ENCODE measurements at regions not wholly inside any gene's neighbourhood (a gene's known extent, or its start where the extent isn't known, plus 50 kb on each side); places are given as distances from the start of the nearest gene placed in this dataset.
A peak's percentile ranks its signal among the peaks of the same experiment; 100 is the strongest.

GRCh38 chr18:11533942-11534496 lies 75.4 kb upstream of the SLC35G4 start:
- Histone ChIP-seq H3K4me3 (ENCODE audit: low read depth, low read length) (no peak overlapping the region), H3K36me3 (replicated peaks) (no peaks in the 10 kb centered on the region), H3K27ac (no peak overlapping the region), H3K27me3 (replicated peaks) (no peaks in the 10 kb centered on the region)
- in situ Hi-C loops (cut with HindIII; ENCODE audit: low pct_ligation_motif_present, low sequenced_read_pairs), result no loop called here
- peak; percentile 16 for TF ChIP-seq CTCF (IDR thresholded peaks at IDR 0.05; ENCODE audit: low read depth, low read length, missing control alignments)
- no peak for DNase-seq

GRCh38 chr18:11533513-11533890 lies 75.9 kb upstream of the SLC35G4 start:
- Histone ChIP-seq H3K27me3 (replicated peaks) (no peaks in the 10 kb centered on the region), H3K36me3 (replicated peaks) (no peaks in the 10 kb centered on the region), H3K4me3 (ENCODE audit: low read depth, low read length) (no peak overlapping the region), H3K27ac (no peak overlapping the region)
- TF ChIP-seq CTCF (IDR thresholded peaks at IDR 0.05; ENCODE audit: low read depth, low read length, missing control alignments), result no peak
- in situ Hi-C loops (cut with HindIII; ENCODE audit: low pct_ligation_motif_present, low sequenced_read_pairs), result no loop called here
- DNase-seq, result no peak

- in situ Hi-C loops (cut with HindIII; ENCODE audit: low pct_ligation_motif_present, low sequenced_read_pairs), result no loop called here
- DNase-seq, result no peak
- no peak for TF ChIP-seq CTCF (IDR thresholded peaks at IDR 0.05; ENCODE audit: low read depth, low read length, missing control alignments)
- Histone ChIP-seq H3K27me3 (replicated peaks) (no peaks in the 10 kb centered on the region), H3K27ac (no peak overlapping the region), H3K36me3 (replicated peaks) (no peaks in the 10 kb centered on the region), H3K4me3 (ENCODE audit: low read depth, low read length) (no peak overlapping the region)
Measured at GRCh38 chr18:11532758-11533512, 76.5 kb upstream of the SLC35G4 start.

GRCh38 chr18:11529081-11529480 lies 80.3 kb upstream of the SLC35G4 start:
- Histone ChIP-seq H3K36me3 (replicated peaks) (no peaks in the 10 kb centered on the region), H3K27me3 (replicated peaks) (no peaks in the 10 kb centered on the region), H3K27ac (no peak overlapping the region), H3K4me3 (ENCODE audit: low read depth, low read length) (no peak overlapping the region)
- no peak for DNase-seq
- TF ChIP-seq CTCF (IDR thresholded peaks at IDR 0.05; ENCODE audit: low read depth, low read length, missing control alignments), result no peak
- in situ Hi-C loops (cut with HindIII; ENCODE audit: low pct_ligation_motif_present, low sequenced_read_pairs), result no loop called here

GRCh38 chr18:11526675-11527074 lies 82.7 kb upstream of the SLC35G4 start:
- in situ Hi-C loops (cut with HindIII; ENCODE audit: low pct_ligation_motif_present, low sequenced_read_pairs), result no loop called here
- no peak overlapping the region for H3K27ac ChIP-seq
- H3K27me3 ChIP-seq (replicated peaks), result no peaks in the 10 kb centered on the region
- H3K4me3 ChIP-seq (ENCODE audit: low read depth, low read length), result no peak overlapping the region
- no peaks in the 10 kb centered on the region for H3K36me3 ChIP-seq (replicated peaks)
- TF ChIP-seq CTCF (IDR thresholded peaks at IDR 0.05; ENCODE audit: low read depth, low read length, missing control alignments), result no peak
- no peak for DNase-seq

- no peak for TF ChIP-seq CTCF (IDR thresholded peaks at IDR 0.05; ENCODE audit: low read depth, low read length, missing control alignments)
- Histone ChIP-seq H3K27me3 (replicated peaks) (no peaks in the 10 kb centered on the region), H3K36me3 (replicated peaks) (no peaks in the 10 kb centered on the region), H3K27ac (peak overlapping the region; percentile 43), H3K4me3 (ENCODE audit: low read depth, low read length) (no peak overlapping the region)
- DNase-seq, result peak; percentile 18
- in situ Hi-C loops (cut with HindIII; ENCODE audit: low pct_ligation_motif_present, low sequenced_read_pairs), result no loop called here
Measured at GRCh38 chr18:11523804-11524203, 85.6 kb upstream of the SLC35G4 start.
